CD4-positive, alpha-beta T cell (primary cell): ENCODE measurements at regions not wholly inside any gene's neighbourhood (a gene's known extent, or its start where the extent isn't known, plus 50 kb on each side); places are given as distances from the start of the nearest gene placed in this dataset.

Experiments used
- ATAC-seq: fragments of 200-7000 bp; cut with Tn5 transposase; one replicate; pipeline ENCODE4 v1.10.0; 2022; ENCODE audit warnings: mild to moderate bottlenecking; ENCODE audit not compliant: poor library complexity
- CTCF ChIA-PET: fragments of 350-600 bp; sonication (Branson Sonifier 250); formaldehyde crosslinking; loops from one replicate; lab custom pipeline; 2021; ENCODE audit warnings: antibody characterized with exemption, inconsistent platforms; lab: Charles Lee
- POLR2A ChIA-PET: fragments of 350-600 bp; sonication (Branson Sonifier 250); formaldehyde crosslinking; loops from one replicate; lab custom pipeline; 2021; ENCODE audit warnings: antibody characterized with exemption, inconsistent platforms; lab: Charles Lee
- DNase-seq, 14 experiments: peaks; one replicate each; pipeline ENCODE4 v3.0.0-alpha.2; 2013 to 2020; ENCODE audit warnings: mixed read lengths in 2 of 14
- H3K27ac ChIP-seq, 2 donors: one replicate each; pipeline versions ENCODE4 v1.5.1 to v1.7.0; 2013; ENCODE audit warnings: low read length in 2 of 2, low read depth in 1 of 2, mild to moderate bottlenecking in 1 of 2
- H3K27me3 ChIP-seq, 2 experiments: 1 replicate in 1 of 2; 2 replicates in 1 of 2; pipeline versions ENCODE4 v1.6.1 to v1.7.0; 2013; ENCODE audit warnings: low read length in 2 of 2, control low read depth in 1 of 2, mild to moderate bottlenecking in 1 of 2, moderate library complexity in 1 of 2; ENCODE audit not compliant: insufficient read depth in 2 of 2, control insufficient read depth in 1 of 2
- H3K36me3 ChIP-seq: one replicate; pipeline ENCODE4 v1.6.1; 2013; ENCODE audit warnings: low read length, control low read depth; ENCODE audit not compliant: insufficient read depth
- H3K4me1 ChIP-seq: one replicate; pipeline ENCODE4 v1.6.1; 2013; ENCODE audit warnings: low read length, control low read depth; ENCODE audit not compliant: insufficient read depth
- H3K4me3 ChIP-seq: one replicate; pipeline ENCODE4 v1.5.1; 2013; ENCODE audit warnings: mild to moderate bottlenecking, low read length, moderate library complexity
- H3K9me3 ChIP-seq, 2 experiments: 1 replicate in 1 of 2; 2 replicates in 1 of 2; pipeline versions ENCODE4 v1.6.1 to v1.7.0; 2013; ENCODE audit warnings: low read length in 2 of 2, mild to moderate bottlenecking in 2 of 2, control low read depth in 1 of 2, moderate library complexity in 1 of 2; ENCODE audit not compliant: control insufficient read depth in 1 of 2, insufficient read depth in 1 of 2
- H3K27ac Mint-ChIP-seq: one replicate; pipeline ENCODE4 v1.8.0; 2020; ENCODE audit warnings: mixed read lengths
- H3K27me3 Mint-ChIP-seq: one replicate; pipeline ENCODE4 v1.8.0; 2021; ENCODE audit warnings: mixed read lengths
- H3K36me3 Mint-ChIP-seq: one replicate; pipeline ENCODE4 v1.8.0; 2021; ENCODE audit warnings: low read depth, mixed read lengths
- H3K4me1 Mint-ChIP-seq: one replicate; pipeline ENCODE4 v1.8.0; 2021; ENCODE audit warnings: low read depth, mixed read lengths
- H3K4me3 Mint-ChIP-seq: one replicate; pipeline ENCODE4 v1.8.0; 2020; ENCODE audit warnings: mild to moderate bottlenecking, mixed read lengths
- H3K9me3 Mint-ChIP-seq: one replicate; pipeline ENCODE4 v1.8.0; 2020; ENCODE audit warnings: mixed read lengths
- CTCF ChIP-seq: fragments of 200-600 bp; IDR thresholded peaks from one replicate; pipeline ENCODE4 v1.8.0; 2022; ENCODE audit warnings: antibody characterized with exemption, mild to moderate bottlenecking
- intact Hi-C, 2 experiments: fragments of 100-400 bp; cut with DNase I in 1 of 2; cut with micrococcal nuclease in 1 of 2; formaldehyde crosslinking; loops; one replicate each; pipeline versions ENCODE4 v1.15.1 to v1.9.0; 2023 to 2025; cut with DNase I, micrococcal nuclease

- no peaks in the 10 kb centered on the region for H3K36me3 Mint-ChIP-seq
- H3K27ac ChIP-seq = no peak overlapping the region
- H3K36me3 ChIP-seq = no peaks in the 10 kb centered on the region
- no peaks in the 10 kb centered on the region for H3K4me1 Mint-ChIP-seq
- no peak overlapping the region for H3K27ac Mint-ChIP-seq
- intact Hi-C loops = no loop called here
- ATAC-seq = no peak
- H3K4me3 Mint-ChIP-seq = no peak overlapping the region
- H3K9me3 ChIP-seq = peaks cover 0 to 7% of the 10 kb centered on the region in 2 experiments
- CTCF ChIA-PET = no interaction called here
- H3K27me3 Mint-ChIP-seq = no peaks in the 10 kb centered on the region
- no peaks in the 10 kb centered on the region for H3K4me1 ChIP-seq
- no peak for DNase-seq
- H3K27me3 ChIP-seq = no peaks in the 10 kb centered on the region
- no peaks in the 10 kb centered on the region for H3K9me3 Mint-ChIP-seq
- no peak for TF ChIP-seq CTCF
- POLR2A ChIA-PET = no interaction called here
- no peak overlapping the region for H3K4me3 ChIP-seq
Observed at GRCh38 chr5:124039410-124039809, 527.4 kb downstream of the CSNK1G3 start.

- POLR2A ChIA-PET = no interaction called here
Observed at GRCh38 chr5:124036786-124037185, 524.8 kb downstream of the CSNK1G3 start.

GRCh38 chr5:124034963-124035362, 523.0 kb downstream of the CSNK1G3 start:
- H3K4me3 Mint-ChIP-seq = no peak overlapping the region
- no peaks in the 10 kb centered on the region for H3K27me3 ChIP-seq
- DNase-seq = no peak
- H3K4me1 Mint-ChIP-seq = no peaks in the 10 kb centered on the region
- no peaks in the 10 kb centered on the region for H3K4me1 ChIP-seq
- TF ChIP-seq CTCF = no peak
- no peak overlapping the region for H3K27ac Mint-ChIP-seq
- H3K4me3 ChIP-seq = no peak overlapping the region
- intact Hi-C loops = no loop called here
- no peak for ATAC-seq
- H3K27me3 Mint-ChIP-seq = no peaks in the 10 kb centered on the region
- H3K27ac ChIP-seq = no peak overlapping the region
- no peaks in the 10 kb centered on the region for H3K9me3 ChIP-seq
- ChIA-PET CTCF (no interaction called here), POLR2A (no interaction called here)
- no peaks in the 10 kb centered on the region for H3K36me3 Mint-ChIP-seq
- H3K36me3 ChIP-seq = no peaks in the 10 kb centered on the region
- no peaks in the 10 kb centered on the region for H3K9me3 Mint-ChIP-seq

More at GRCh38 chr5:124036786-124037185, 524.8 kb downstream of the CSNK1G3 start:
- H3K27me3 Mint-ChIP-seq = no peaks in the 10 kb centered on the region
- H3K27me3 ChIP-seq = no peaks in the 10 kb centered on the region
- CTCF ChIA-PET = no interaction called here
- H3K36me3 ChIP-seq = no peaks in the 10 kb centered on the region
- no peaks in the 10 kb centered on the region for H3K36me3 Mint-ChIP-seq
- intact Hi-C loops = no loop called here
- TF ChIP-seq CTCF = no peak
- DNase-seq (no peak), ATAC-seq (no peak)
- no peaks in the 10 kb centered on the region for H3K4me1 Mint-ChIP-seq
- H3K9me3 ChIP-seq = peaks cover 0 to under 1% of the 10 kb centered on the region in 2 experiments
- no peak overlapping the region for H3K4me3 ChIP-seq
- no peak overlapping the region for H3K27ac ChIP-seq
- H3K27ac Mint-ChIP-seq = no peak overlapping the region
- no peaks in the 10 kb centered on the region for H3K4me1 ChIP-seq
- no peaks in the 10 kb centered on the region for H3K9me3 Mint-ChIP-seq
- no peak overlapping the region for H3K4me3 Mint-ChIP-seq
